ENCODE measurements at regions not wholly inside any gene's neighbourhood (a gene's known extent, or its start where the extent isn't known, plus 50 kb on each side); places are given as distances from the start of the nearest gene placed in this dataset.

DNA sequence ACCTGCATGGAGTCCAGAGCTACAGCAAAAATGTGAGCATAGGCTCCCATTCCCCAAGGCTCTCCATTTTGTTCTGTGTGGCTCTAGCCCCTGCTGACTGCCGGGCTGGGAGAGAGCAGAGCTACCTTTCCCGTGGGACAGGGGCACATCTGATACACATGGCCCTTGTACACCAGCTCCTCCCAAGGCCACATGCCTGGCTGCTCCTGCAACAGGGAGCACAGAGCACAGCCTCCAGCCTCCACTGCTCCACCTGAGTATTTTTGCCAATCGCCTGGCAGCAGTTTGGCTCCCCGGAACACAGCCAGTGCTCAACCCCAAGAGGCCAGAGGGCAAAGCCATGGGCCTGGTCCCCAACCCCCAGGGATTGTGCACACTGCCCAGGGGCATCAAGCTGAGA is 146.5 kb downstream of the CHD1L start:
- no peak for TF ChIP-seq CTCF (IDR thresholded peaks at IDR 0.05; ENCODE audit: low read length)
- no peak for TF ChIP-seq EZH2phosphoT487 (IDR thresholded peaks at IDR 0.05; ENCODE audit: low read length)

Data from MM.1S (cell line).